AG04450 (cell line): ENCODE measurements at regions not wholly inside any gene's neighbourhood (a gene's known extent, or its start where the extent isn't known, plus 50 kb on each side); places are given as distances from the start of the nearest gene placed in this dataset.

ENCODE experiments used
- CTCF ChIA-PET: fragments of 300-600, 350-600 bp; formaldehyde crosslinking; extraction: SDS; loops from one replicate; lab custom pipeline; 2022; ENCODE audit warnings: antibody characterized with exemption, inconsistent platforms; lab: Charles Lee
- POLR2A ChIA-PET: fragments of 350-600 bp; formaldehyde crosslinking; extraction: SDS; loops from one replicate; lab custom pipeline; 2021; ENCODE audit warnings: antibody characterized with exemption, inconsistent platforms; lab: Yijun Ruan, JAX
- DNase-seq: peaks from one replicate; pipeline ENCODE4 v3.0.0-alpha.2; 2011; ENCODE audit warnings: low read depth, low spot score
- H3K27ac ChIP-seq: one replicate; pipeline ENCODE4 v1.5.1; 2012; ENCODE audit warnings: low read depth, low read length, control low read depth
- H3K27me3 ChIP-seq: one replicate; pipeline ENCODE4 v1.6.0; 2012; ENCODE audit warnings: low read length; ENCODE audit not compliant: control insufficient read depth, insufficient read depth
- H3K4me3 ChIP-seq: 2 replicates; pipeline ENCODE4 v1.5.1; 2011; ENCODE audit warnings: mild to moderate bottlenecking, low read depth, low read length, control low read depth
- H3K9me3 ChIP-seq: 2 replicates; pipeline ENCODE4 v1.5.1; 2012; ENCODE audit warnings: low read length; ENCODE audit not compliant: control insufficient read depth, insufficient read depth
- TF ChIP-seq, protein P1 (sequence below): IDR thresholded peaks from 2 replicates; pipeline ENCODE4 v1.5.1; 2011; ENCODE audit warnings: low read depth, low read length, control low read depth, inconsistent platforms

DNA sequence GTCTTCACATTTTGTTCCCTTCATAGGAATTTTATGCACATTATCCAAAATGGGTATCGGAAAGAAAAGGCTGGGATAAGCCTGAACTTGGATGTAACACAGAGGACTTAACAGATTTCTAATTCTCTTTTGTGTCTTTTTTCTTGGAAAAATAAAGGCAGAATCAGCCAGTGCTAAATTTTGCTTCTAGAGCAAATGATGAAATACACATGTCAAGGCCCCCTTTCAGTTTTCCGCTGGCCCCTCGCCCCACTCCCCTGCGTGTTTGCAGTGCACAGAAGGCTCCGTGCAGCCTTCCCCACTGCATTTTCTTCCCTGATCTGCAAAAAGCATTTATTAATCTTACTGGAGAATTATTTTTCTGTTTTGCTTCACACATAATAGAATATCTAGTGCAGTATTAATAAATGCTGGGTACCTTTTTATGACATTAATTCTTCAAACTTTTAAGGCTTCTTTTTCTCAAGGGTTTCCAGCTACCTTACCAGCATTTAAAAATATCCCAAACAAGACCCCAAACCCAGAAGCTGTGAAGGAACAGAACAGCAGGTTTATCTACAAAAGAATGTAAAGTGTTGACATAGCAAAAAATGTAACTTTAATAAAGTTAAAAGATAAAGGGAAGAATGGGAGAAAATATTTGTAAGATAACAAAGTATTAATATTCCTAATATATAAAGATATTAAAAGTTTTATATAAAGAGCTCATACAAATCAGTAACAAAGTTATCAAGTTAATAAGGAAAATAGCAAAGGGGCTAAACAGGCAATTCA, 81.3 kb upstream of the SPTBN1 start:
- TF ChIP-seq, protein P1, sequence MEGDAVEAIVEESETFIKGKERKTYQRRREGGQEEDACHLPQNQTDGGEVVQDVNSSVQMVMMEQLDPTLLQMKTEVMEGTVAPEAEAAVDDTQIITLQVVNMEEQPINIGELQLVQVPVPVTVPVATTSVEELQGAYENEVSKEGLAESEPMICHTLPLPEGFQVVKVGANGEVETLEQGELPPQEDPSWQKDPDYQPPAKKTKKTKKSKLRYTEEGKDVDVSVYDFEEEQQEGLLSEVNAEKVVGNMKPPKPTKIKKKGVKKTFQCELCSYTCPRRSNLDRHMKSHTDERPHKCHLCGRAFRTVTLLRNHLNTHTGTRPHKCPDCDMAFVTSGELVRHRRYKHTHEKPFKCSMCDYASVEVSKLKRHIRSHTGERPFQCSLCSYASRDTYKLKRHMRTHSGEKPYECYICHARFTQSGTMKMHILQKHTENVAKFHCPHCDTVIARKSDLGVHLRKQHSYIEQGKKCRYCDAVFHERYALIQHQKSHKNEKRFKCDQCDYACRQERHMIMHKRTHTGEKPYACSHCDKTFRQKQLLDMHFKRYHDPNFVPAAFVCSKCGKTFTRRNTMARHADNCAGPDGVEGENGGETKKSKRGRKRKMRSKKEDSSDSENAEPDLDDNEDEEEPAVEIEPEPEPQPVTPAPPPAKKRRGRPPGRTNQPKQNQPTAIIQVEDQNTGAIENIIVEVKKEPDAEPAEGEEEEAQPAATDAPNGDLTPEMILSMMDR = no peak
- CTCF ChIA-PET = interaction anchor here (1.5 kb wide), 1 partner anchor 197 kb away, joined by 3 read pairs; no protein-coding TSS in a partner anchor
- Histone ChIP-seq H3K27ac (no peak overlapping the region), H3K4me3 (no peak overlapping the region), H3K9me3 (no peaks in the 10 kb centered on the region; the same call in 1 of the 2 replicates), H3K27me3 (peaks cover 4% of the 10 kb centered on the region)
- no peak for DNase-seq
- POLR2A ChIA-PET = no interaction called here

- ChIA-PET POLR2A (no interaction called here), CTCF (no interaction called here)
- no peak overlapping the region for H3K27ac ChIP-seq
- H3K9me3 ChIP-seq = no peaks in the 10 kb centered on the region; the same call in 1 of the 2 replicates
- TF ChIP-seq, protein P1 = no peak
- no peak overlapping the region for H3K4me3 ChIP-seq
- no peak for DNase-seq
- peaks cover 4% of the 10 kb centered on the region for H3K27me3 ChIP-seq
These were observed 78.7 kb upstream of the SPTBN1 start for GRCh38 chr2:54377451-54377850.

GRCh38 chr2:54377901-54378493, 78.1 kb upstream of the SPTBN1 start:
- no peak overlapping the region for H3K27ac ChIP-seq
- no peak for DNase-seq
- TF ChIP-seq, protein P1 = no peak
- ChIA-PET POLR2A (no interaction called here), CTCF (no interaction called here)
- H3K9me3 ChIP-seq = no peaks in the 10 kb centered on the region; the same call in 1 of the 2 replicates
- peaks cover 4% of the 10 kb centered on the region for H3K27me3 ChIP-seq
- no peak overlapping the region for H3K4me3 ChIP-seq

- TF ChIP-seq, protein P1 = no peak
- Histone ChIP-seq H3K4me3 (no peak overlapping the region), H3K27ac (no peak overlapping the region), H3K27me3 (peaks cover 2% of the 10 kb centered on the region), H3K9me3 (no peaks in the 10 kb centered on the region)
- DNase-seq = no peak
- CTCF ChIA-PET = no interaction called here
- POLR2A ChIA-PET = no interaction called here
These were observed 75.5 kb upstream of the SPTBN1 start for GRCh38 chr2:54380670-54381069.

DNA sequence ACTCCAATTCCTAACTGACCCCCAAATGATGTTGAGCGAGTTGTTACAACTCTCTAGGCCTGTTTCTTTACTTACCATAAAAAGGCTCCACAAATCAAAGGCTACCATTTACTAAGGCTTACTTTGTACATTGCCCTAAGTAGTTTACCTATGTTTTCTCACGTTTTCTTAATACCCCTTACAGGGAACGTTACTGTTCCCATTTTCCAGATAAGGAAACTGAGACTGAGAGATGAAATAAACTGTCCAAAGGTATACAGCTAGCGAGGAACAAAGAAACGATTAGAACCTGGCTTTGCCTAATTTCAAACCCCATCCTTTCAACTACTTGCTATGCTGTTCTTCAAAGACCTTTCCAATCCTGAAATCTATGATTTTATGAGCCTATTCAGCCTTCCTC, 74.8 kb upstream of the SPTBN1 start:
- Histone ChIP-seq H3K9me3 (no peaks in the 10 kb centered on the region), H3K4me3 (no peak overlapping the region), H3K27me3 (no peaks in the 10 kb centered on the region), H3K27ac (no peak overlapping the region)
- TF ChIP-seq, protein P1 = no peak
- no peak for DNase-seq
- ChIA-PET CTCF (no interaction called here), POLR2A (no interaction called here)
